ENCODE measurements at regions not wholly inside any gene's neighbourhood (a gene's known extent, or its start where the extent isn't known, plus 50 kb on each side); places are given as distances from the start of the nearest gene placed in this dataset.

DNA sequence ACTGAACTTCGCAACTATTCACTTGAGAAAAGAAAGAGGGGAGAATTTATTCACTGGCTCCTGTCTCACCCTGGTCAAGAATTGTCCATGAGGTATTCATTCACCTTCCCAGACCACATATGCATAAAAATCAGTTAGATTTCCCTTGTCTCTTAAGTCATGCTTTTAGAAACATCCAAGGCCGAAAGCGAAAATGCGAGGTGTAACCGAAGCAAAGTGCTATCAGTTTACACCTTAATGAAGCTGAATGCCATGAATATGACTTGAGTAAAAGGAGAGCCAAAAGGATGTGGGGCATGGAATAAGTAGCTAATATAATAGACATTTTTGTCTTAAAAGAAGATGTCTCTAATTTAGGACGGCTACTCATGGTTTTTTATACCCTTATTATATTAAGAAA is 965.6 kb upstream of the CHORDC1 start:
- DNase-seq: no peak

DNA sequence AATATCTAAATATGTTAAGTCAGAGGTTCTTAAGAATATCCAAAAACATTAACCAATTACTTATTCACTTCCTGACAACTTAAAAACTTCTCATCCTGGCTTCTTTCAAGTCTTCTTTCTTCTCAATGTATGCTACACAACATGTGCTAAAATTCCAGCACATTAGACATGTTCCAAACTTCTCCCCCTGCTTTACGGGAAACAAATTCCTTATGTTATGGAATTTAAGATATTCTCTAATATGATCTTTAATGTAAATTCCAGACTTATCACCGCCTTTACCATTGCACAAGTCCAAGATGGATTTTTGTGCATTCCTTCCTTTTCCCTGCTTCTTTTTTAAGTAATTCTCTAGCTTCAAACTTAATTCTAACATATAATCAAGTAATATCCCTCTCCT is 964.5 kb upstream of the CHORDC1 start:
- no peak for DNase-seq

DNA sequence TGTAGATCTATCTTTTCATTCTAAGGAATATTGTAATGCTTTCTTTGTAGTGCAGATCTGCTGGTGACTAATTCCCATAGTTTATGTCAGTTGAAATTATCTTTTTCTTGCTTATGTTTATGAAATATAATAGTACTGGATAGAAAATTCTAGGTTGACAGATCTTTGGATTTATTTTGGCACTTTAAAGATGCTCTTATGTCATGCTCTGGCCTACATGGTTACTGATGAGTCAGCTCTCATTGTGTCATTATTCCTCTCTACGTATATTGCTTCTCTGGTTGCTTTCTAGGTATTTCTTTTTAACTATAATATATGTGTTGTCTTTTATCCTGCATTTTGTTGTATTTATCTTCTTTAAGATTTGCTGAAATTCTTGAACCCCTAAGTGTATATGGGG is 955.5 kb upstream of the CHORDC1 start:
- no peak for DNase-seq

DNA sequence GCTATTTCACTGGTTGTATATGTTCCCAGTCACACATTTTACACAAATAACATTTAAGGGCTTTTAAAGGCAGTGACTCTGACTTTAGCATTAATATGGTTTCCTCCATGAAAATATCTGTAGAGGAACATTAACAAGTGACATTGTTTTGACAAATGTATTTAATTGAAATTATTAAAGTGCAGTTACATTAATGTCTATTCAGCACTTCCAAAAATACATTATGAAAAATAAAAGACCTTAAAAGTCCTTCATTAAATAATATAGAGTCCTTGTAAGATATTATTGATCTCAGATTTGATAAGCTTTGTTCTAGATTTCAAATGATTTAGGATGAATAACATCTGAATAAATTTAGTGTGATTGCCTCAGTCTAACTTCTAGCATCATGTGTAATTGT is 951.9 kb upstream of the CHORDC1 start:
- no peak for DNase-seq

DNA sequence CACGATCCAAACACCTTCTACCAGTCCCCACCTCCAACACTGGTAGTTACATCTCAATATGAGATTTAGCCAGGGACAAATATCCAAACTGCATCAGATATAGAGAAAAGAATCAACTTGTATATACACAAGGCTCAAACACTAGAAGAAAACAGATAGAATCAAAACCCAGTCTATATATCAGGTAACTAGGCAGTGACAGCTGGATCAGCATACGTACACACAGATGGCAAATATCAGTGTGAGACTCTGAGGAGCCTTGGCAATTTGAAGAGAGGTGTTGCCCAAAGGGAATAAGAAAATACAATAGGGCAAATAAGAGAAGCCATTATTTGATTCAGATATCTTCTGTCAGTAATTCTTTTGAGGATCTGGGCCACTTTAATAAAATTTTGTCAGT is 951.3 kb upstream of the CHORDC1 start:
- DNase-seq: no peak

DNA sequence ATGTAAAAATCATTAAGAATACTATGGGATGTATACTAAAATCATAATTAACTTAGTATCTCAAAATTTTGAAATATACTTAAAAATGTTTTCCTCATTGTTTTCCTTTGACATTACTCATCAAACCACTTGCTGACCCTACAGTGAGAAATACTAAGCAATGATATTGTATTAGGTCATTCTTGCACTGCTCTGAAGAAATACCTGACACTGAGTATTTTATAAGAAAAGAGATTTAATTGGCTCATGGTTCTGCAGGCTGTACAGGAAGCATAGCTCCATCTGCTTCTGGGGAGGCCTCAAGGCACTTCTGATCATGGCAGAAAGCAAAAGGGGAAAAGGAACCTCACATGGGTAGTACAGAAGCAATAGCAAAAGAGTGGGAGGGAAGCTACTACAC is 950.9 kb upstream of the CHORDC1 start:
- DNase-seq: no peak

DNA sequence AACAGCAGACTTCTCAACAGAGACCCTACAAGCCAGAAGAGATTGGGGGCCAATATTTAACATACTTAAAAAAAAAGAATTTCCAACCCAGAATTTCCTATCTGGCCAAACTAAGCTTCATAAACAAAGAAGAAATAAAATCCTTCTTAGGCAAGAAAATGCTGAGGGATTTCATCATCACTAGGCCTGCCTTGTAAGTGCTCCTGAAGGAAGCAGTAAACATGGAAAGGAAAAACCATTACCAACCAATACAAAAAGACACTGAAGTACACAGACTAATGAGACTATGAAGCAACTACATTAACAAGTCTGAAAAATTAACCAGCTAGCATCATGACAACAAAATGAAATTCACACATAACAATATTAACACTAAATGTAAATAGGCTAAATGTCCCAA is 947.9 kb upstream of the CHORDC1 start:
- no peak for DNase-seq

DNA sequence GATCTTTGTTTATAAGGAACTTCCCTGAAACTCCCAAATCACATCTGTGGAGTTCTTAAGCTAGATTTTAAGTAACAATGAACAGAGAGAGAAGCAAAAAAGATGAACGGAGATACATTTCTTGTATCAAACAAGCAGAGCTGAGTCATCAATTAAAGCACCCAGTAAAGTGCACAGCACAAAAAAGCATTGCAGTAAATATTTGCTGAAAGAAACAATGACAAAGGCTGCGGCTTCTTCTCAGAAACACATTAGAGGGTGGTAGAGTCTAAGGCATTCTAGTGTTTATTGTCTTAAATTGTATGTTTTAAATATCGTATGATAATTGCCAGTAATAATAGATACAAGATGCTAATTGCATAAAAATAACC is 941.6 kb upstream of the CHORDC1 start:
- DNase-seq: no peak

DNA sequence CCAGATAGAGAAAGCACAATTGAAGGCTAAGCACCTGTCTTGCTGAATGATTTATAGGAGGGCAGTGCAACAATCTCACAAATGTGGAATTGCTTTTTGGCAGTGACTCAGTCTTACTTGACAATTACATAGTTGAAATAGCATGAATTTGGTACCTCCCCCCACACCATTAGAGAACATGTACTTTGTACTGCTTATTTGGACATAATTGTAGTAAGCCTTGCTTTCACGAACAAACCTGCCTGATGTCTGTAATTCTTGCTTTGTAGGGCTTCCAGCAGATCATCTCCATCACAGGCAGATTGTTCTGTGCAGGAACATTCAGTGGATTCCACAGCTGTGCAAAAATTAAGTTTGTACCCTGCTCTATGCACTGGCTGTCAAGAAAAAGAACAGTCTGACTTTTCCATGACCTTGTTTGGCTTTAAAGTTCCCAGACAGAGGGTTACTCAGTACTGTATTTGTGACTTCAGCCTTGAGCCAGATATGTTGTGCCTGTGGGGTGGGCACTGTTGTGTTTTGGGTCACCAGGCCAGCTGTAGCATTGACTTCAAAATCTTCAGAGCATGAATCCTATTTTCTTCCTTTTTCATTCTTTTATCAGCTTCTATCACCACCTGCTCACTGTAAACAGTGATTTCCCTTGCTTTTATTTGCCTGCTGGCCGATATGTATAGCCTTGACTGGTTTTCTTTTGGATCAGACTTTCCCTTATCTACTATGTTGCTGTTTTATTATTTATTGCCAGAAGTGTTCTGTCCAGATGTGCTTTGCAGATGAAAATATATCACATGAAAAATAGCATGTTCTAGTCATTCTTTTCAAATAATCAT is 941.0 kb upstream of the CHORDC1 start:
- no peak for DNase-seq

DNA sequence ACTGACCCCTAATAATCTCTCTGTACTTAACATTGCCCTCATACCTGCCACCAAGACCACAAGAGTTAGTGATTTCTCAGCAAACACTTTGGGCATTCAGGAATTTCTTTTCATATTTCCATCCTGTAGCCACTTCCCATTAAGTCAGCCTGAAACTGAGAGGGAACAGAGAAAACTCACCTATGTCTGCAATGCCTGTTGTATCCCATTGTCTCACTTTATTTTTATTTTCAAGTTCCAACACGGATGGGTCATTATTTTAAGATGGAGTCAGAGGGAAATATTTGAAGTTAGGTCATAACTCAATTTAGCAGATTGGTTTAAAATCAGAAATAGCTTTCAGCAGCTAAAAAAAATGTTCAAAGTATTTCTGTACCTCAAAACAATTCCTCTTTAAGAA is 937.8 kb upstream of the CHORDC1 start:
- DNase-seq: no peak

DNA sequence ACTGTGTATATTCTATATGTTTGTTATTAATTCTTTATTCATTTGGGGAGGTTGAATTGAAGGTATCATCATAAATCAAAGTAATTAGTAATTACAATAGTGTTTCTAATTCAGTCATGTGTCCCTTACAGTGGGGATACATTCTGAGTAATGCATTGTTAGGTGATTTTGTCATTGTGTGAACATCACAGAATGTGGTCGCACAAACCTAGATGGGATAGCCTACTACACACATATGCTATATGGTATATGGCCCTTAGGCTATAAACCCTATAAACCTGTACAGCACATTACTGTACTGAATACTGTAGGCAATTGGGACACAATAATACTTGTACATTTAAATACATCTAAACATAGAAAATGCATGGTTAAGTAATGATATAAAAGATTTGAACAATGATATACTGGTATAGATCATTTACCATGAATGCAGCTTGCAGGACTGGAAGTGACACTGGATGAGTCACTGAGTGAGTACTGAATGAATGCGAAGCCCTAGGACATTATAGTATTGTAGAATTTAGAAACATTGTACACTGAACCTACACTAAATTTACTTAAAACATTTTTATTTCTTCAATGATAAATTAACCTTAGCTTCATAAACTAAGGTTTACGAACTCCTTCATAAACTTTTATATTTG is 936.2 kb upstream of the CHORDC1 start:
- no peak for DNase-seq

DNA sequence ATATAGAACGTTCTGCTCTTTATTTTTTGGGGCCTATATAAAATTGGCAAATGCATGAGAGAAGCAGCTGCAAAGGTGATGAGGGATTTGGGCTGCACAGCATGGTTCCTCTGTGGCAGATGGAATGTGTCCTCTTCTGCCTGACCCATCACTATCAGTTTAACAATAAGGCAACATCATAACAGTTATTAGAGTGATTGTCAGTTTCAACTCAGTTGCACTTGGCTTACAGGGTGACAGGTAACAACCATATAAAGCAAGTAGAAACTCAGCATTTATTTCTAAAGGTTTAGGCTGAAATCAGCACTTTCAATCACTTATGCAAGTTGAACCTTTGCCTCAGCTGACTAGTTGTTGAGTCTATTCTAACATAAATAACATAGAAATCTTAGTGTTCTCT is 935.4 kb upstream of the CHORDC1 start:
- no peak for DNase-seq

DNA sequence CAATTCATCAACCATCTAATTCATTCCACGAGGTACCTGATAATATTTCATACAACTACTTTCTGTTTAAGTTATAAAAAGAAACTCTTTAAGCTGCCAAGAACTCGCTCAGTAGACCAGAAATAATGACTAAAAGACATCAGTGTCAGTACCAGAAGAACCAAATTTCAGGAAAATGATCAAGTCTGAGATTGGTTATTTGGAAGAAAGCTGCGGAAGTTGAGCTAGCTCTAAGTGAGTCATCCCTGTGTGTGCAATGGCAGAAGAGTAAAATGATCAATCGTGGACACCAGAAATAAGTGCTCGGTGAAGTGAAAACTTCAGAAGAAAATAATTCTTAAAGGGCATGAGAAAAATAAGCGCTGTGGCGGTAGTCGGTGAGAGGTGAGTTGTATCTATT is 933.2 kb upstream of the CHORDC1 start:
- DNase-seq: no peak

DNA sequence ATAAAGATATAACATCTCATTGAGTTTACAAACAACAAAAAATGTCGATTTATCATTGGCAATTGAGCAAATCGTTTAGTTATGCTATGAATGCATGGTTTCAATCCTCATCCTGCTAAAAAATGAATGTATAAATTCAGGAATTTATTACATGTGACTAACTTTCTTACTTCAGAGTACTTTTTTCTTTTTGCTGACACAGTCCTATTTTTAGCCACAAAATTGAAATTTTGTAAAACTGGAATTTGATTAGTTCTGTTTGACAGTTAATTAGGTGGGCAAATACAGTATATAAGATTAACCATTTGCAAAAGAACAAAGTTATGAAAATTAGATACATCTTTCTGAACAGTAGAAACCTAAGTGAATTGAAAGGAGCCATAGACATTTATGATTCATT is 925.0 kb upstream of the CHORDC1 start:
- DNase-seq: no peak

DNA sequence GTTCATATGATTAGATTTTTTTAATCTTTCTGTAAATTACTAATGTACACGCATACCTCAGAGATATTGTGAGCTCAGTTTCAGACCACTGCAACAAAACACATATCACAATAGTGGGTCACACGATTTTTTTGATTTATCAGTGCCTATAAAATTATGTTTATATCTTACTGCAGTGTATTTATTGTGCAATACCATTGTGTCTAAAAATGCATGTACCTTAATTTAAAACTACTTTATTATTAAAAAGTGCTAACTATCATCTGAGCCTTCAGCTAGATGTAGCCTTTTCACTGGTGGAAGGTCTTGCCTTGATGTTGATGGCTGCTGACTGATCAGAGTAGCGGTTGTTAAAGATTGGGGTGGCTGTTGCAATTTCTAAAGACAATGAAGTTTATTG is 918.8 kb upstream of the CHORDC1 start:
- DNase-seq: no peak

DNA sequence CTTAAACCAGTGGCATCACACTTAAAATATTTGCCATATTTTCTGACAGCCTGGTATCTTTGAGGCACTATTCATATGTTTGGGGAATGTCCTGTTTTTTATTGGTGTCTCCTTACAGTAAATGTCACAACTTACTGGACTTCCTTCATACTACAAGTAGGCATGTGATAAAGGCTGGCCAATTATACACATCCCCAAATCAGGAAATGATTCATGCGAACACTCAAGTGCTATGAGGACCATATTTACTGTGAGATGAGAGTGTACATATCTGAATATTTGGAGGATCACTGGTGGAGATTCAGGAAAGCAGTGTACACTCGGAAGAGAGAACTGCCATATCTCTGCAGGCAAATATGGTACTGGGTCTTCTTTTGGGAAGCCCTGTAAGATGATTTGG is 913.8 kb upstream of the CHORDC1 start:
- no peak for DNase-seq

DNA sequence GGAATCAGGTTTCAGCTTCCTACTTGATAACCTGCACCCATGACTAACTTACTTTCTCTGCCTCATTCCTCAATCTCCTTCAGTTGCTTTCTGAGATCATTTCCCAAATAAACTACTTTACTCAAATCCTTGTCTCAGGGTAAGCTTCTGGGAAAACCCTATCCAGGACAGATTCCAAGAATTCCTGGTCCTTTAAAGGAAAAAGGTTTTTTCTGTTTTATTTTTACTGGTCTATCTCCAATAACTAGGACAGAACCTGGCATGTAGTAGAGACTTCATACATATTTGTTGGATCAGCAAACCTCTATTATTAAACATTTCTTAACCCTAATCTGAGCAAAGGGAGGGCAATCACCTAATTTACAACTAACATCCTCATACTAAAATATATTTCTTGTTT is 910.5 kb upstream of the CHORDC1 start:
- no peak for DNase-seq

DNA sequence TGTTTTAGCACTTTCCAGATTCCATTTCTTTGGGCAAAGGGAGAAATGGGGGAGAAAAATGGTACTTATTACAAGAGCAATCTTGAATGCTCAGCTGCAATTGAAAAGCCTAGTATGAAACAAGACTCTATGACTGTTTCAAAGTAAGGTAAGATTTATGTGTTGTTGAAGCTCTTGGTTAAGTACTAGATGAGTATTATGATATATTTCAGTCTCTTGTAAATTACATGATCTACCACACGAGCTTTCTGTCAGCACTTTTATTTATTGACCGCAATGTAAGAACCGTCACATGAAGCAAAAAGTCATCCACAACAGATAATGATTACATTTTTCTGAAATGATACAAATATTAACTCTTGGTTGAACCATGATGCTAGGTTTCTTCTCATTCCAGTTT is 906.7 kb upstream of the CHORDC1 start:
- no peak for DNase-seq

DNA sequence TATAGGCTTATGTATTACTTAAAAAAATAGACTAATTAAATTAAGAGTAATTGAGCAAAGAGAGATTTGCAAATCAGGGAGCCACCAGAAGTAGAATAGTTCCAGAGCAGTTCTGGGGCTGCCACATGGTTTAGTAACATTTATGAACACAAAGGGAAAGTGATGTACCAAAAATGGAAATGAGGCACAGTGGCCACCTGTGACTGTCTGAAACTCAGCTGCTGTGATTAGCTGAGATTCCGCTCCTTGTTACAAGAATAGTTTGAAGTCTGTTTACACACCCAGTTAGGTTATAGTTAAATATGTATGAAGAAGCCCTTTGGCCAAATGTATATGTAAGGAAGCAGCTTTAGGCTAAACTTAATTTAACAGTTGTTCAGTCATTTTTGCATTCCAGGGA is 901.5 kb upstream of the CHORDC1 start:
- DNase-seq: no peak

DNA sequence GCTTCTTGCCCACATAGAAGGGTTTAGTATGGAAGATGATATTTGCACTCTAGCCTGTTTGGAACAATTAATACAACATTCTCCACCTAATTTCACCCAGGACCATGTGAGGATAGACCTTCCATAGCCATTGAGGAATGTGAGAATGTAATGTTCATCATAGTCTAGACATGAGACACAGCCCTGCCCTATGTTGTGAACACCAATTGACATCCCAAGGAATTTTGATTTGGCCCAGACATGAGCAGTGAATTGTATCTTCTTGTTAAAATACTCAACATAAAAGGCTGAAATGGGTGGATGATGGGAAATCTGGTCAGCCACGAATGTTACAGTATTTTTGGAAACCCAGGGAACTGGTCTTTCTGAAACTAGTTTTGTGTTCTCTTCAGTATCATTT is 892.3 kb upstream of the CHORDC1 start:
- DNase-seq: no peak

DNA sequence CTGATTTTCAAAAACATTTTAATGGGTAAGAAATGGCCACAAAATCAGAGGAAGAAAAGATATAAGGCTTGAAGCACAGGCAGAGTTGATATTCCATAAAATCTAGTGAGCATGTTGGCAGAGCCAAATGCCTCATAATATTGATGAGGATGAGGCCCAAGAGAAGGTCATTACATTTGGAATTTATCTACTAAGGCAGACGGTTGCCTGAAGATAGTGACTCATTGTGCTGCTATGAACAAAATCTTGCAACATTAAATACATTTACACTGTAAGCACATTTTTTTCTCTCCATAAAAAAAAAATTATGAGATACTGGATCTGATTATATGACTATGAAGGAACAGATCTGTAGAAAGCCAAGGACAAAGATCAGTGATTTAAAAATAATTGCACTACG is 881.4 kb upstream of the CHORDC1 start:
- DNase-seq: no peak

DNA sequence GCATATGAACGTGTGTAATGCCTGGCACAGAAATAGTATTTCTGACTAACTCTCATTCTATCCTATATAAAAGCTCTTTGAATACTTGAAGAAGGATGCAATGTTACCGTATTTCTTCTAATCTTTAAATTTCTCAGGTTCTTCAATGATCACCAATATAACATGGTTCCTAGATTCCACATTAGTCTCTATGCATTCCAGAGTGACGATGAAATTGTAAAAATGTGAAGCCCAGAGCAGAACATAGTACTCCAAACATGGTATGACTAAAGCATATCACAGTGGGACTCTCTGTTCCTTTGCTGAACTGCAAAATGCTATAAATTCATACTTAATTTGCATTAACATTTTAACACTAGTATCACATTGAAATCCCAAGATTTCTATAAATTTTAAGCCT is 877.6 kb upstream of the CHORDC1 start:
- DNase-seq: no peak

DNA sequence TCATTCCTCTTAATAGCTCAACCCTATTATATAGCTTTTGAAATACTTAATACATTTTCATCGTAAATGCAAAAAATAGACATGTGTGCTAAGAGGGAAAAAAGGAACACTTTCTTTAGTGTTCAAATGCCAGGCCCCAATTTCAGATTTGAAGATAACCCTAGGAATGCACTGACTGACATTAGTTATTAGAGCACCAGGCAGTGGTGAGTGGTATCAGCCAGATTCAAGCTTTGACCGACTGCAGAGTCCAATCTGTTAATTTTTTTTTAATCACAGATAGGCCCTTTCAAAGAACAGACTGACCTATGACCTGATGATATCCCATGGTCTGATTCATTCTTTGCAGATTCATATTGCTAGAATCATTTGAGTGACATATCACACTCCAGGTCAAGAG is 874.2 kb upstream of the CHORDC1 start:
- no peak for DNase-seq

DNA sequence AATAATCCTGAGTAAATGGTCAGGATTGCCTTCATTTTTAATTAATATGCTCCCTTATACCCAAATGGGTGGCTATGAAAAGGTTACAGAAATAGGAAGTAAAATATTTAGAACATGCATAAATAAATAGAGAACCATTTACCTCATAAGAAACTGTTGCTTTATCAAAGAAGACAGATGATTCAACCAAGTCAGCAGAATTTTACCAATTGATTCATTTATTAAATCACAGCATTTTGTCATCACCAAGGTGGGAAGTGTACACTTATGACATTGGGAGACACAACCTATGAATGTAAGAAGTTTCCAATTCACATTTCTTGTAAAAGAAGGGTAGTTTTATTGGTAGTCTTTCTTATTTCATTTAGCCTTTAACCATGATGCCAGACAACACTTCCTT is 870.3 kb upstream of the CHORDC1 start:
- no peak for DNase-seq

DNA sequence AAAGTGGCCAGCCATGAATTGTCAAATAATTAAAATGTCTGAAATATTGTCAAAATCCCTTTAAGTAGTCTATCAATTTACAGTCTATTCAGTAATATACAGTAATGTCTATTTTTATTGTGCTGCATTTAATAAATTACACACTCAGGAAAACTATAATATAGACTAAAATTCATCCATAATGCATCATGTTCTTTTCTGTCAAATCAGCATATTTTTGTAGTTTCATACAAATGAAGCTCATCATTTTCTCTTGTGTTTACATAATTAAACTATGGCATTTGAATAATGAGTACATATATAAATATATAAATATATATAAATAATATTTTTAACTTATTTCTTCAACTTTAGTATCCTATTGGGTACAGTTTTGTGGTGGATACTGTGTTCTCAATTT is 868.7 kb upstream of the CHORDC1 start:
- no peak for DNase-seq
